NB4 (cell line): ENCODE measurements at regions not wholly inside any gene's neighbourhood (a gene's known extent, or its start where the extent isn't known, plus 50 kb on each side); places are given as distances from the start of the nearest gene placed in this dataset.

Experiments
- DNase-seq: peaks from one replicate; pipeline ENCODE4 v3.0.0; 2010; ENCODE audit warnings: low read depth
- H3K4me3 ChIP-seq: one replicate; pipeline ENCODE4 v1.5.1; 2011; ENCODE audit warnings: mild to moderate bottlenecking, low read depth, low read length, moderate library complexity
- MYC ChIP-seq: IDR thresholded peaks from 2 replicates; pipeline ENCODE4 v1.6.1; 2011; ENCODE audit warnings: low read depth, low read length
- POLR2A ChIP-seq: IDR thresholded peaks from 2 replicates; pipeline ENCODE4 v1.6.1; 2011; ENCODE audit warnings: mild to moderate bottlenecking; ENCODE audit not compliant: insufficient read length; ENCODE audit errors: extremely low read depth
- TF ChIP-seq, protein P1 (sequence below): IDR thresholded peaks from one replicate; pipeline ENCODE4 v1.5.1; 2012; ENCODE audit warnings: low read depth, low read length
- TF ChIP-seq, protein P2 (sequence below): IDR thresholded peaks from 2 replicates; pipeline ENCODE4 v1.6.1; 2011; ENCODE audit warnings: low read depth, low read length

DNA sequence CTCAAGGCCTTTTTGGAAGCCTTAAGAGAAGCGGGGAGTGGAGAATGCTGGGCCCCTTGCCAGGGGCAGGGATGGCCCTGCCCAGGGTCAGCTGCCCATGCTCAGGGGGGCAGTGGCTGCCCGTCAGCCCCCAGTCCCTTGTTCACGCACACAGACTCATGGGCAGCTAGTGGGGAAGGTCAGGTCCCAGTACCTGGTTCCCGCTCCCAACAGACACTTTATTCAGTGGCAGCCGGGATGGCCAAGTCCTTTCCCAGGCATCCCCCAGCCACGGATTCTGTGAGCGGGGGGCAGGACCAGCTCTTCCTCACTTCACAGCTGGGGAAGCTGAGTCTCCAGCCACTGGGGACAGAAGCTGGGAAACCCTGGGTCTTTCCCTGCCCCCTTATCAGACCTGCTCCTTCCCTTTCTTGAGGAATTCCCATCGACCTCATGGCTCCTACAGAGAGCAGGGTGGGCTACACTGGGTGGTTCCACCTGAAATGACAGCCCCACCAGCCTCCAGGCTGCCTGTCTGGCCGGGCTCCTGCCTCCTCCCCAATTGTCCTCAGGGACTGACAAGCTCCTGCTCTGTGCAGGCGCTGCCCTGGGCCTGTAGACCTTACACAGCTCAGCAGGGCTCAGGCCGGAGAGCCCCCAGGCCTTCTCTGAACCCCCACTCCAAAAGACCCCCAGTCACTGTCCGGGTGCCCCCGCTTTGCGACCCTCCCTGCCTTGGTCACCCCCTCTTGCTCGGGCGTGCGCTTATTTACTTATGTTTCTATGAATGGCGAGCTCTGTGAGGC lies 61.0 kb upstream of the FGF3 start:
- TF ChIP-seq, protein P1, sequence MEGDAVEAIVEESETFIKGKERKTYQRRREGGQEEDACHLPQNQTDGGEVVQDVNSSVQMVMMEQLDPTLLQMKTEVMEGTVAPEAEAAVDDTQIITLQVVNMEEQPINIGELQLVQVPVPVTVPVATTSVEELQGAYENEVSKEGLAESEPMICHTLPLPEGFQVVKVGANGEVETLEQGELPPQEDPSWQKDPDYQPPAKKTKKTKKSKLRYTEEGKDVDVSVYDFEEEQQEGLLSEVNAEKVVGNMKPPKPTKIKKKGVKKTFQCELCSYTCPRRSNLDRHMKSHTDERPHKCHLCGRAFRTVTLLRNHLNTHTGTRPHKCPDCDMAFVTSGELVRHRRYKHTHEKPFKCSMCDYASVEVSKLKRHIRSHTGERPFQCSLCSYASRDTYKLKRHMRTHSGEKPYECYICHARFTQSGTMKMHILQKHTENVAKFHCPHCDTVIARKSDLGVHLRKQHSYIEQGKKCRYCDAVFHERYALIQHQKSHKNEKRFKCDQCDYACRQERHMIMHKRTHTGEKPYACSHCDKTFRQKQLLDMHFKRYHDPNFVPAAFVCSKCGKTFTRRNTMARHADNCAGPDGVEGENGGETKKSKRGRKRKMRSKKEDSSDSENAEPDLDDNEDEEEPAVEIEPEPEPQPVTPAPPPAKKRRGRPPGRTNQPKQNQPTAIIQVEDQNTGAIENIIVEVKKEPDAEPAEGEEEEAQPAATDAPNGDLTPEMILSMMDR = no peak
- TF ChIP-seq POLR2A (no peak), MYC (no peak)
- TF ChIP-seq, protein P2, sequence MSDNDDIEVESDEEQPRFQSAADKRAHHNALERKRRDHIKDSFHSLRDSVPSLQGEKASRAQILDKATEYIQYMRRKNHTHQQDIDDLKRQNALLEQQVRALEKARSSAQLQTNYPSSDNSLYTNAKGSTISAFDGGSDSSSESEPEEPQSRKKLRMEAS = no peak
- no peak for DNase-seq
- H3K4me3 ChIP-seq = no peak overlapping the region

DNA sequence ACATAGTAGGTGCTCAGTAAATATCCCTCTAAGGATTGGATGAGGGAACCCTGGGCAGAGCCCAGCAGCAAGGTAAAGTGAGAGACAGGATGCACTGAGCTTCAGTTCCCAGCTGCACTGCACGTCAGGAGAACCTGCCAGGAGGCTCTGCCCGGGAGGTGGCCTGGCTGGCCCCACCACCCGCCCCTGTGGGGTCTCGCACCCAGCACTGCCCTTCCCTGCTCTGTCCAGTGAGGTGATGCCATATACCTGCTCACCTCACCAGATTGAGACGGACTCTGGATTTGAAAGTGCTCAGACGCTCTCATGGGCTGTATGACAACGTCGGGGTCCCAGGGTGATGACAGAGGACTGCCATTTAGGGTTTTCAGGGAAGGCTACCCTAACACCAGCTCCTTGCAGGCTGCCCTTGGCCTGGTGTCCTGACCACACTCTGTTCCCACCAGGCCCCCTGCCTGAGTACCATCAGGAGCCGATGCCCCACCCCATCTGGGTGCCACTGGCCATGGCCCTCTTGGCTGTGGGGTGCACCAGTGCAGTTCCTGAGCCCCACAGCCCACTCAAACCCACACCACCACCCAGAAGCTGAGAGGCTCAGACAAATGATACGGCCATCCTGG lies 61.7 kb upstream of the FGF3 start:
- no peak for TF ChIP-seq POLR2A
- TF ChIP-seq, protein P2 = no peak
- no peak for TF ChIP-seq MYC
- TF ChIP-seq, protein P1 = no peak
- no peak overlapping the region for H3K4me3 ChIP-seq
- DNase-seq = no peak

DNA sequence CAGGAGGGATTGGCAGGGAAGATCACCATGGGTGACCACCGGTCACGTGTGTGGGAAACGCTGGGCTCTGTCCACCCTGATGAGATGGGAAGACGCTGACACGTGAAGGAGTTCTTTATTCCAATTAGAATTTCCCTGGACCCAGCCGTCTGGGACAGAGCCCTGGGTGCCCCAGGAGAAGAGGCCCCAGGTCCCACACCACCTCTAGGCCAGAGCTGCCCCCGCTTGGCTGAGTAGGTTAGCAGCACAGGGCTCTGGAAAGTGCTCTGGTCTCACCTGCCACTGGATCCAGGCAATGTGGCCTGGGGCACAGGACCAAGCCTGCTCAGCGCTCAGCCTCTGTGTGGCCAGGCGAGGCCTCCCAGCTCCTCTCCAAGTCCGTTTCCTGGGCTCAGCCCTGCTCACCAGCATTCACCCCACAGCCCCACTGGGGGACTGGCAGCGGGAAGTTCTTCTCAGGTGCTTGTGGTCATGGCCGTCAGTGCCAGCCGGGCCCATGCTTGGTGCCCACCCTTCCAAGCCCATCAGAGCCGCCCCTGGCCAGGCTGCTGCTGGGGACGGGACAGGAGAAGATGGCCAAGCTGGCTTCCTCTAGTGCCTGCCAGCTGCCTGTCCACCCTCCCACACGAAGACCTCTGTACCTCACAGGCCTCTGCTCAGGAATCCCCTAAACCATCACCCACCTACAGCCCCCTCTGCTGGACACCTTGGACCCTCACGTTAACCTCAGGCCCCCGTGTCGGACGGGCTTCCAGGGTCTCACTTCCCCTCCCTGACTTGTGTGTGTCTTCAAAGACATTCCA lies 62.5 kb upstream of the FGF3 start:
- TF ChIP-seq, protein P2 = no peak
- TF ChIP-seq, protein P1 = peak; percentile 37
- peak; percentile 35 for DNase-seq

DNA sequence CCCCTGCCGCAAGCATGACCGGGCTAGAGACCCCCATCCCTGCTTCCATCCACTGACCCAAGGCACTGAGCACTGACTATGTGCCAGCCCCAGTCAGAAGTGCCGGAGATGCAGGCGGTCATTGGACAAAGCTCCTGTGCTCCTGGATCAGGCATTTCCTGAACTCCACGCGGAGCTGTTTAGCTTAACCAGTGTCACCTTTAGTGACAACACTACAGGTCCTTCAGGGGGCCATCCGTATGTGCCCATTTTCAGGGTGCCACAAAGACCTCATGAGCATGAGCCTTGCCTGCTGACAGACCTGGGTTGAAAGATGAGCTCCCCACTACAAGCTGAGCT lies 63.0 kb upstream of the FGF3 start:
- TF ChIP-seq POLR2A = no peak
- no peak for TF ChIP-seq MYC
- TF ChIP-seq, protein P2 = no peak
- TF ChIP-seq, protein P1 = no peak
- DNase-seq = no peak
- H3K4me3 ChIP-seq = no peak overlapping the region

More for the DNA sequence above, 62.5 kb upstream of the FGF3 start:
- H3K4me3 ChIP-seq = no peak overlapping the region

DNA sequence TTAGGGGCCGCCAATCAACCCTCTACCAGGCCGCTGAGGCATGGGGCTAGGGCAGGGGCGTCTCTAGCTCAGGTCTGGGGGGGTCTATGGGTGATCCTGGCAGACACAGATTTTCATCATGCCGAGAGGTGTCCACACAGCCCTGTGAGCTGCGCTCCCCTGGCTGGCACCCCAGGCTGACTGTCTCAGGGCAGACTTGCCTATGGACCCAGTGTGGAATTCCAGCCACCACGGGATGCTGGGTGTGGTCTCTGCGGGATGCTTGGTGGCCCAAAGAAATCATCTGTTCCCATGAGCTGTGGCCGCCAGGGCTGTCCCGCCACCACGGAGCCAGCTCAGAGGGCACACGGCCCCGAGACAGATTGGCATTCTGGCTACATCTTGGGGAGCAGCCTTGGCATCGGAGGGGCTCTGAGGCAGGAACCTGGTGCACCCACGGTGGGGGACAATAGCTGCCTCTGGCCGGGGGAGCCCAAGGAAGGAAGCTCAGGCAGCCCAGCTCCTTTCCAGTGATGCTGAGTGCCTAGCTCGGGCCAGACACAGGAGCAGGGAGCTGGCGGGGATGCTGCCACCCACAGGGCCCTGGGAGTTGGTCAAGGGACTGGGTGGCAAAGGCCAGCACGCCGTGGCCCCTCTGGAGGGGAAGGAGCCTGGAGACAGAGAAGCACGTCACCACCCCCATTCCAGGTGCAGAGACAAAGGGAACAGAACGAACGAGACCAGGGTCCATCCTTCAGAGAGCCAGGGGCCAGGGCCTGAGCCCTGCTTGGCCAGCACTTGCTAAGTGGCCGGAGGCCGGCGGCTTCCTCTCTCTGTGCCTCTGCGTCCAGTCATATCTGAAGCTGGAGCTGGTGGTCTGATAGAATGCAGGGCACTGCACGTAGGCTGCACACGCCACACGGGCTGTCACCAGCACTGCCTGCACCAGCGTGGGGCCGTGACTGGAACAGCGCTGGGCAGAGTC lies 64.4 kb upstream of the FGF3 start:
- no peak for DNase-seq
- TF ChIP-seq, protein P1 = no peak

More for the DNA sequence above, 64.4 kb upstream of the FGF3 start:
- H3K4me3 ChIP-seq = no peak overlapping the region
